ENCODE measurements at regions not wholly inside any gene's neighbourhood (a gene's known extent, or its start where the extent isn't known, plus 50 kb on each side); places are given as distances from the start of the nearest gene placed in this dataset.

- no peak for TF ChIP-seq CTCF (conservative IDR thresholded peaks at IDR 0.05; ENCODE audit: low read depth, low read length)
- TF ChIP-seq EZH2 (IDR thresholded peaks at IDR 0.05; ENCODE audit: low read length, unreplicated experiment) = no peak
- TF ChIP-seq EZH2phosphoT487 (IDR thresholded peaks at IDR 0.05; ENCODE audit: borderline replicate concordance, low read length) = no peak
These were observed 135.9 kb upstream of the SPRY1 start for GRCh38 chr4:123260653-123261052.
